ENCODE measurements at regions not wholly inside any gene's neighbourhood (a gene's known extent, or its start where the extent isn't known, plus 50 kb on each side); places are given as distances from the start of the nearest gene placed in this dataset.

DNA sequence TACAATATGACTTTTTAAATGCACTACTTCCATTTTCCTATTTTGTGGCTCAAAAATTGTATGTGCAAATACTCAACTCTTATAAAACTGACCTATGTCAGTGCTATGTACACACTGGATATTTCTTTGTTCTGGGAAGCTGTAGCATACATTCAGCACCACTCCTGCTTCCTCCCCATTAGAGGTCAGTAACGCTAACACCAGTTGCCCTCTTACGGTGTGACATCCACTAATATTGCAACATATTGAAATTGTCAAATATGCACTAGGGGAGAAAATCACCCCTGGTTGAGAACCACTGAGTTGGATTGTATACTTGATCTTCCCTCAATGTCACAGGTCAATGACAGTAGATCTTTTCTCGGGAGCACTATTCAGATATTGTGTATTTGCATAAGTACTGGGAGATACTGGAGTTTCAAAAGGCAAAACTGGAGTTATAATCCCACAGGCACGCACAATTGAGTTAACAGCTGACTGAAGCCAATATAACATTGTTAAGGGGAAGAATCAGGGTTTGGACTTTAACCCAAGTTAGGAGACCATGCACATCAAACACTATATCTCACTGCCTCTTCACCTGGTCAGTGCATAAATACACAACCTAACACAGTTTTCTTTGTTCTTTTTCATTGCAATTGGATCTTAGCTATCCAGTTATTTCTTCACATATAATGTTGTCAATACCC is 1276.5 kb upstream of the MIR17HG start:
- Histone ChIP-seq H3K9me2 (replicated peaks; ENCODE audit: control insufficient read depth, low read length) (no peaks in the 10 kb centered on the region), H3K4me1 (ENCODE audit: control insufficient read depth, low read length) (no peaks in the 10 kb centered on the region), H3K27ac (ENCODE audit: low read depth, low read length) (no peak overlapping the region), H4K20me1 (ENCODE audit: control insufficient read depth, insufficient read depth, low read depth, low read length) (no peaks in the 10 kb centered on the region), H3K27me3 (ENCODE audit: control insufficient read depth, low read length) (no peaks in the 10 kb centered on the region), H3K4me3 (ENCODE audit: low read length) (no peak overlapping the region), H3K9me3 (ENCODE audit: control insufficient read depth, insufficient read depth, low read length) (no peaks in the 10 kb centered on the region), H3K79me2 (ENCODE audit: control insufficient read depth, low read length) (no peaks in the 10 kb centered on the region), H3F3A (ENCODE audit: control insufficient read depth, insufficient read depth) (no peaks in the 10 kb centered on the region), H3K36me3 (ENCODE audit: control insufficient read depth, low read length) (no peaks in the 10 kb centered on the region), H3K4me2 (ENCODE audit: low read length) (no peak overlapping the region)
- TF ChIP-seq EZH2phosphoT487 (IDR thresholded peaks at IDR 0.05; ENCODE audit: borderline replicate concordance, low read length), result no peak
- TF ChIP-seq, protein P1, sequence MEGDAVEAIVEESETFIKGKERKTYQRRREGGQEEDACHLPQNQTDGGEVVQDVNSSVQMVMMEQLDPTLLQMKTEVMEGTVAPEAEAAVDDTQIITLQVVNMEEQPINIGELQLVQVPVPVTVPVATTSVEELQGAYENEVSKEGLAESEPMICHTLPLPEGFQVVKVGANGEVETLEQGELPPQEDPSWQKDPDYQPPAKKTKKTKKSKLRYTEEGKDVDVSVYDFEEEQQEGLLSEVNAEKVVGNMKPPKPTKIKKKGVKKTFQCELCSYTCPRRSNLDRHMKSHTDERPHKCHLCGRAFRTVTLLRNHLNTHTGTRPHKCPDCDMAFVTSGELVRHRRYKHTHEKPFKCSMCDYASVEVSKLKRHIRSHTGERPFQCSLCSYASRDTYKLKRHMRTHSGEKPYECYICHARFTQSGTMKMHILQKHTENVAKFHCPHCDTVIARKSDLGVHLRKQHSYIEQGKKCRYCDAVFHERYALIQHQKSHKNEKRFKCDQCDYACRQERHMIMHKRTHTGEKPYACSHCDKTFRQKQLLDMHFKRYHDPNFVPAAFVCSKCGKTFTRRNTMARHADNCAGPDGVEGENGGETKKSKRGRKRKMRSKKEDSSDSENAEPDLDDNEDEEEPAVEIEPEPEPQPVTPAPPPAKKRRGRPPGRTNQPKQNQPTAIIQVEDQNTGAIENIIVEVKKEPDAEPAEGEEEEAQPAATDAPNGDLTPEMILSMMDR (IDR thresholded peaks at IDR 0.05; ENCODE audit: low read depth, low read length, poor library complexity, severe bottlenecking), result no peak

DNA sequence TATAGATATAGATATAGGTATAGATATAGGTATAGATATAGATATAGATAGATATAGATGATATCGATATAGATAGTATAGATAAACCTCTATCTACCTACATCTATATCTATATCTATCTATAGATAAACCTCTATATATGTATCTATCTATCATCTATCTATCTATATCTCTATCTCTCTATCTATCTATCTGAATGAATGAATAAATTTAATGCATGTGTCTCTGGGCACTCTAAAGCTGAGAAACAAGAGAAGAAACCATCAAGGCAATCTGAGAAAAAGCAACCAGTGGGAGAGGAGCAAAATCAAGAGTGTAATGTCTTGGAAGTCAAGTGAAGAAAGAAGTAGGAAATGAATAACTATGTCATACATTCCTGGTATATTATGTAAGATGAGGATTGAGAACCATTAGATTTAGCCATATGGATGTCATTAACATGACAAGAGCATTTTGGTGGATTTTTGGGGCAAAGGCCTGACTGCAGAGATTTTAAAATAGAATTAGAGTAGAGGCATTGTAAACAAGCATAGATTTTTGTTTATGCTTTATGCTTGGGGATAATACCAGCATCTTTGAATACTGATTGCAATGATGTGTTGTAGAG is 1262.7 kb upstream of the MIR17HG start:
- TF ChIP-seq EZH2phosphoT487 (IDR thresholded peaks at IDR 0.05; ENCODE audit: borderline replicate concordance, low read length), result no peak
- no peaks in the 10 kb centered on the region for H3K4me1 ChIP-seq (ENCODE audit: control insufficient read depth, low read length)
- no peaks in the 10 kb centered on the region for H3K36me3 ChIP-seq (ENCODE audit: control insufficient read depth, low read length)
- no peak overlapping the region for H3K27ac ChIP-seq (ENCODE audit: low read depth, low read length)
- H3K79me2 ChIP-seq (ENCODE audit: control insufficient read depth, low read length), result no peaks in the 10 kb centered on the region
- no peak overlapping the region for H3K4me3 ChIP-seq (ENCODE audit: low read length)
- H3K4me2 ChIP-seq (ENCODE audit: low read length), result no peak overlapping the region
- no peaks in the 10 kb centered on the region for H3K9me2 ChIP-seq (replicated peaks; ENCODE audit: control insufficient read depth, low read length)
- no peaks in the 10 kb centered on the region for H3K9me3 ChIP-seq (ENCODE audit: control insufficient read depth, insufficient read depth, low read length)
- no peaks in the 10 kb centered on the region for H3F3A ChIP-seq (ENCODE audit: control insufficient read depth, insufficient read depth)
- H4K20me1 ChIP-seq (ENCODE audit: control insufficient read depth, insufficient read depth, low read depth, low read length), result no peaks in the 10 kb centered on the region
- H3K27me3 ChIP-seq (ENCODE audit: control insufficient read depth, low read length), result no peaks in the 10 kb centered on the region

DNA sequence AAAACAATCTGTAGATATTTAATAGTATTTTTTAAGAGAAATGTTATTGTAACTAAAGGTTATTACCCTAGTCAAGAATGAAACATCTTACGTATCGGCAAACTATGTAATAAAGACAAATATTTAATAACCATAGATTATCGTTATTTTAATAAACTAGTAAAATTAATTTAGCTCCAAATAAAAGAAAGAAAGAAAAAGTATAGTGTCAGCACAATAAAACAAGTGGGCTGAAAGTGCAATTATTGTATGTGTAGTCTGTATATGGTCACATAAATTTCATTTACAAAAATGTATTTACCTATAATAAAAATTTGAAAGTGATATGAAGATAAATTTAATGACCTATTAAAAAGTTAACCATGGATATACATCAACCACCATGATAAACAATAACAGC is 1258.4 kb upstream of the MIR17HG start:
- no peaks in the 10 kb centered on the region for H4K20me1 ChIP-seq (ENCODE audit: control insufficient read depth, insufficient read depth, low read depth, low read length)
- no peaks in the 10 kb centered on the region for H3K9me3 ChIP-seq (ENCODE audit: control insufficient read depth, insufficient read depth, low read length)
- H3K4me3 ChIP-seq (ENCODE audit: low read length), result no peak overlapping the region
- H3K9me2 ChIP-seq (replicated peaks; ENCODE audit: control insufficient read depth, low read length), result no peaks in the 10 kb centered on the region
- TF ChIP-seq, protein P1 (IDR thresholded peaks at IDR 0.05; ENCODE audit: low read depth, low read length, poor library complexity, severe bottlenecking), result no peak
- no peak for TF ChIP-seq EZH2phosphoT487 (IDR thresholded peaks at IDR 0.05; ENCODE audit: borderline replicate concordance, low read length)
- no peaks in the 10 kb centered on the region for H3K79me2 ChIP-seq (ENCODE audit: control insufficient read depth, low read length)
- H3K36me3 ChIP-seq (ENCODE audit: control insufficient read depth, low read length), result no peaks in the 10 kb centered on the region
- H3F3A ChIP-seq (ENCODE audit: control insufficient read depth, insufficient read depth), result no peaks in the 10 kb centered on the region
- H3K4me2 ChIP-seq (ENCODE audit: low read length), result no peak overlapping the region
- H3K27ac ChIP-seq (ENCODE audit: low read depth, low read length), result no peak overlapping the region
- no peaks in the 10 kb centered on the region for H3K4me1 ChIP-seq (ENCODE audit: control insufficient read depth, low read length)
- H3K27me3 ChIP-seq (ENCODE audit: control insufficient read depth, low read length), result no peaks in the 10 kb centered on the region

DNA sequence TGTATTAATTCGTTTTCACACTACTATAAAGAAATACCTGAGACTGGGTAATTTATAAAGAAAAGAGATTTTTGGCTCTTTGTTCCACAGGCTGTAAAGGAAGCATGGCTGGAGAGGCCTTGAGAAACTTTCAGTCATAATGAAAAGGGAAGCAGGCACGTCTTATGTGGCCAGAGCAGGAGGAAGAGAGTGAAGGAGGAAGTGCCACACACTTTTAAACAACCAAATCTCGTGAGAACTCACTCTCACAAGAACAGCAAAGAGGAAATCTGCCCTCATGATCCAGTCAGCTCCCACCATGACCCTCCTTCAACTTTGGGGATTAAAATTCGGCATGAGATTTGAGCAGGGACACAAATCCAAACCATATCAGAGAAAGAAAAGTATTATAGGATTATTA is 1255.9 kb upstream of the MIR17HG start:
- no peak overlapping the region for H3K27ac ChIP-seq (ENCODE audit: low read depth, low read length)
- no peaks in the 10 kb centered on the region for H3F3A ChIP-seq (ENCODE audit: control insufficient read depth, insufficient read depth)
- no peaks in the 10 kb centered on the region for H3K9me2 ChIP-seq (replicated peaks; ENCODE audit: control insufficient read depth, low read length)
- H4K20me1 ChIP-seq (ENCODE audit: control insufficient read depth, insufficient read depth, low read depth, low read length), result no peaks in the 10 kb centered on the region
- H3K36me3 ChIP-seq (ENCODE audit: control insufficient read depth, low read length), result no peaks in the 10 kb centered on the region
- no peak overlapping the region for H3K4me2 ChIP-seq (ENCODE audit: low read length)
- TF ChIP-seq, protein P1 (IDR thresholded peaks at IDR 0.05; ENCODE audit: low read depth, low read length, poor library complexity, severe bottlenecking), result no peak
- no peak for TF ChIP-seq EZH2phosphoT487 (IDR thresholded peaks at IDR 0.05; ENCODE audit: borderline replicate concordance, low read length)
- no peaks in the 10 kb centered on the region for H3K79me2 ChIP-seq (ENCODE audit: control insufficient read depth, low read length)
- no peaks in the 10 kb centered on the region for H3K27me3 ChIP-seq (ENCODE audit: control insufficient read depth, low read length)
- H3K4me3 ChIP-seq (ENCODE audit: low read length), result no peak overlapping the region
- H3K9me3 ChIP-seq (ENCODE audit: control insufficient read depth, insufficient read depth, low read length), result no peaks in the 10 kb centered on the region
- no peaks in the 10 kb centered on the region for H3K4me1 ChIP-seq (ENCODE audit: control insufficient read depth, low read length)
